GM06990 (cell line): ENCODE measurements at regions not wholly inside any gene's neighbourhood (a gene's known extent, or its start where the extent isn't known, plus 50 kb on each side); places are given as distances from the start of the nearest gene placed in this dataset.

ENCODE experiments used
- DNase-seq: peaks from one replicate; pipeline ENCODE4 v3.0.0-alpha.2; 2011; ENCODE audit not compliant: insufficient read length; ENCODE audit errors: extremely low read depth
- H3K27me3 ChIP-seq: replicated peaks from 2 replicates; pipeline ENCODE4 v1.6.0; 2011; ENCODE audit warnings: low read length; ENCODE audit not compliant: control insufficient read depth, insufficient read depth
- H3K36me3 ChIP-seq: 2 replicates; pipeline ENCODE4 v1.5.1; 2011; ENCODE audit warnings: low read length; ENCODE audit not compliant: control insufficient read depth, insufficient read depth
- H3K4me3 ChIP-seq: replicated peaks from 2 replicates; pipeline ENCODE4 v1.5.1; 2011; ENCODE audit warnings: low read depth, mild to moderate bottlenecking, control low read depth, low read length
- TF ChIP-seq, protein P1 (sequence below): IDR thresholded peaks from 2 replicates; pipeline ENCODE4 v1.5.1; 2011; ENCODE audit warnings: low read length, control low read depth, mild to moderate bottlenecking, inconsistent platforms; ENCODE audit not compliant: insufficient read depth, poor library complexity, severe bottlenecking

DNA sequence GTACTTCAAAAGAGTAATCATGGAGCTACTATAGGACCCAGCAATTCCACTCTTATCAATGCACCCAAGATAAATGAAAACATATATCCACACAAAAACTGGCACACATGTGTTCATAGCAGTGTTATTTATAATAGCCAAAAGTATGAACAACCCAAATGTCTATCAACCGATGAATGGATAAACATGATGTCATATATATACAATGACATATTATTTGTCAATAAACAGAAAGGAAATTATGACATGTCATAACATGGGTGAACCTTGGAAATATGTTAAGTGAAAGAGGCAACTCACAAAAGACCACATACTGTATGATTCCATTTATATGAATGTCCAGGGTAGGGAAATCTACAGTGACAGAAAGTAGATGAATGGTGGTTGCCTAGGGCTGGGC, 347.1 kb upstream of the DDHD1 start:
- no peaks in the 10 kb centered on the region for H3K27me3 ChIP-seq
- H3K4me3 ChIP-seq: no peak overlapping the region
- no peaks in the 10 kb centered on the region for H3K36me3 ChIP-seq
- TF ChIP-seq, protein P1, sequence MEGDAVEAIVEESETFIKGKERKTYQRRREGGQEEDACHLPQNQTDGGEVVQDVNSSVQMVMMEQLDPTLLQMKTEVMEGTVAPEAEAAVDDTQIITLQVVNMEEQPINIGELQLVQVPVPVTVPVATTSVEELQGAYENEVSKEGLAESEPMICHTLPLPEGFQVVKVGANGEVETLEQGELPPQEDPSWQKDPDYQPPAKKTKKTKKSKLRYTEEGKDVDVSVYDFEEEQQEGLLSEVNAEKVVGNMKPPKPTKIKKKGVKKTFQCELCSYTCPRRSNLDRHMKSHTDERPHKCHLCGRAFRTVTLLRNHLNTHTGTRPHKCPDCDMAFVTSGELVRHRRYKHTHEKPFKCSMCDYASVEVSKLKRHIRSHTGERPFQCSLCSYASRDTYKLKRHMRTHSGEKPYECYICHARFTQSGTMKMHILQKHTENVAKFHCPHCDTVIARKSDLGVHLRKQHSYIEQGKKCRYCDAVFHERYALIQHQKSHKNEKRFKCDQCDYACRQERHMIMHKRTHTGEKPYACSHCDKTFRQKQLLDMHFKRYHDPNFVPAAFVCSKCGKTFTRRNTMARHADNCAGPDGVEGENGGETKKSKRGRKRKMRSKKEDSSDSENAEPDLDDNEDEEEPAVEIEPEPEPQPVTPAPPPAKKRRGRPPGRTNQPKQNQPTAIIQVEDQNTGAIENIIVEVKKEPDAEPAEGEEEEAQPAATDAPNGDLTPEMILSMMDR: no peak
- no peak for DNase-seq

DNA sequence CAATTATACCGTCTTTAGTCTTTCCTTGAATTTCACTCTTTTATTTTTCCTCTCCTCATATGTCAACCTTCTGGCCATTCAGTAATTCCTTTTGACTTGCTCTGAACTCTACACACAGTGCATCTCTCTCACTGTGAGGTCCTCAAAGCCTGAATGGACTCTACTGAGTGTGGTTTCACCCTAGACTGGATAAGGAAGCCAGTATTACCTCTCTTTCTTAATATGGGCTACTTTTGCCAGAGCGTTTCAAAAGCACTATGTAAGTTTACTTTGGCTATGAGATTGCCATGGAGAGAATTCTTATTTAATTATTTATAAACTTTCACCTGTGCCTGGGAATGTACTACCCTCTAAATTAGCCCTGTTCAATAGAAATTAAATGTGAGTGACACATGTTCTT, 343.5 kb upstream of the DDHD1 start:
- Histone ChIP-seq H3K4me3 (no peak overlapping the region), H3K36me3 (no peaks in the 10 kb centered on the region), H3K27me3 (no peaks in the 10 kb centered on the region)
- TF ChIP-seq, protein P1: no peak
- no peak for DNase-seq

DNA sequence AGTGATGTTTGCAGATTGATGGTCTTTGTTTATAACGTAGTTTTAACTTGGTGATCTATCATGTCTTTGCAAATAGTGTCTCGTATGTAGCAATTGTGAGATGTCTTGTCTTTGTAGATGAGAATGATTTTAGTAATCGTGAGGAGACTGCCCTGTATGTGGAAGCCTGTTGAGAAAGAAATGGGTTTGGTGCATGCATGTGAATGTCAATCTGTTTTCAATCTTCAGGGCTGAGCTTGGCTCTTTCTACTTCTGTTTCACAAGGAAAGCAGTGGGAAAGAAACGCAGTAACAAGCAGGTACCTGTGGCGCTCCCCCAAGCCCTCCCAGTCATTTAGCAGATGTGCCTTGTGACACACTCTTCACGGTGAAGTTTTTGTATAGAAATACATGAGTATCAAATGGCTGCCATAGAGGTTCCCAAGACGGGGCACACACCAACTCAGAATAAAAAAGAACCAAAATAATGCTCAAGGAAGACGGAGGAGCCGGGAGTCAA, 342.8 kb upstream of the DDHD1 start:
- no peak overlapping the region for H3K4me3 ChIP-seq
- no peaks in the 10 kb centered on the region for H3K36me3 ChIP-seq
- TF ChIP-seq, protein P1: no peak
- H3K27me3 ChIP-seq: no peaks in the 10 kb centered on the region
- no peak for DNase-seq

DNA sequence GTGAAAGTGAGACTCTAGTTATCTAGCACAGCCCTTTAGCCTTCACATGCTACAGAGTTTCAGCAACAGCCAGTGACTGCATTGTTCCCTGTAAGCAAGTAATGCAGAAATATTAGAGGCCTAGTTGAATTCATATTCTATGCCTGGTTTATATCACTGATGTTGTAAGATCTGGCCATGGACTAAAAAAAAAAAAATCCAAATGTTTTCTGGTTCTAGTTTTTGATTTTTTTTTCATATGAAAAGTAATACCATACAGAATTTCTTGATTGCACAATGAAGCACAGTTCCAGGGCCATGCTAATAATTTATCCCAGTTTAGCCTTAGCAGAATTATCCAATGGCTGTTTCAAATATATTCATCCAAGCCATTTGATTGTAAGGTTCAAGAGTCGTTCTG, 341.5 kb upstream of the DDHD1 start:
- H3K27me3 ChIP-seq: no peaks in the 10 kb centered on the region
- TF ChIP-seq, protein P1: no peak

DNA sequence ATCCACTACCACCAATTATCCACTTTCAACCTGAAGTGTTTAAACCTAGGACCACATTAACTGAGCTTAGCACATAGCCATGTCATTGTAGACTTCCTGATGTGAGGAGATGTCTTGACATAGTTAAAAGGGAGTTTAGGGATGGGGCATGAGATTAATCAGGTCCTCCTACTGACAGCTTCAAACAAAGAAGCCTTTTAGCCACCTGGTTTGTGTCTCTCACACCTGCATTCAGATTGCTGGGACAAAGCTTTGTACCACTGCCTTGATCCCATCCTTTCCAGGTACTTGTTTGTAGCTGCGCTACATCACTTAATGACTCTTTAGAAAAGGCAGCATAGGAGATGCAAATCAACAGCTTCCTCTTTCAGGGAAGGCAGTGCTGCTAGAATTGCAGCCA, 340.7 kb upstream of the DDHD1 start:
- DNase-seq: no peak
- no peak overlapping the region for H3K4me3 ChIP-seq
- H3K36me3 ChIP-seq: no peaks in the 10 kb centered on the region
- TF ChIP-seq, protein P1: no peak
- no peaks in the 10 kb centered on the region for H3K27me3 ChIP-seq

More for the DNA sequence above, 341.5 kb upstream of the DDHD1 start:
- Histone ChIP-seq H3K36me3 (no peaks in the 10 kb centered on the region), H3K4me3 (no peak overlapping the region)
- no peak for DNase-seq

DNA sequence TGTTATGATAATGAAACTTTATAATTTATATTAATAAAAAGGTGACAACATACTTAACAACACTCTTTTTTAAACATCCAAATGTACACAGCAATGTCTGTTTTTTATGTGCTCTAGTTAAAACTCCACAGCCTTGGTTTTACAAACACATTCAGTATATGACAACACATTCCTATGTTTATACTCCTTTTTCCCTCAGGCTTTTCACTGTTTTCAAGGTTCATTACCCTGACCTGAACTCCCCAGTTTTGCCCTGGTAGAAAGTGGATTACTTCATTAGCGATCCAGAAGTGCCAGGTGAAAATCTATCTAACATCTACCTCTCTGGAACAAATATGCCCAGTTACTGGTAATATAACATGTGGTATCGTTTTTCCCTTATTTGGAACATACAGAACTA, 340.2 kb upstream of the DDHD1 start:
- H3K27me3 ChIP-seq: no peaks in the 10 kb centered on the region
- TF ChIP-seq, protein P1: no peak

More for the DNA sequence above, 340.2 kb upstream of the DDHD1 start:
- Histone ChIP-seq H3K4me3 (no peak overlapping the region), H3K36me3 (no peaks in the 10 kb centered on the region)
- no peak for DNase-seq
